ENCODE measurements at regions not wholly inside any gene's neighbourhood (a gene's known extent, or its start where the extent isn't known, plus 50 kb on each side); places are given as distances from the start of the nearest gene placed in this dataset.

- TF ChIP-seq, protein P1, sequence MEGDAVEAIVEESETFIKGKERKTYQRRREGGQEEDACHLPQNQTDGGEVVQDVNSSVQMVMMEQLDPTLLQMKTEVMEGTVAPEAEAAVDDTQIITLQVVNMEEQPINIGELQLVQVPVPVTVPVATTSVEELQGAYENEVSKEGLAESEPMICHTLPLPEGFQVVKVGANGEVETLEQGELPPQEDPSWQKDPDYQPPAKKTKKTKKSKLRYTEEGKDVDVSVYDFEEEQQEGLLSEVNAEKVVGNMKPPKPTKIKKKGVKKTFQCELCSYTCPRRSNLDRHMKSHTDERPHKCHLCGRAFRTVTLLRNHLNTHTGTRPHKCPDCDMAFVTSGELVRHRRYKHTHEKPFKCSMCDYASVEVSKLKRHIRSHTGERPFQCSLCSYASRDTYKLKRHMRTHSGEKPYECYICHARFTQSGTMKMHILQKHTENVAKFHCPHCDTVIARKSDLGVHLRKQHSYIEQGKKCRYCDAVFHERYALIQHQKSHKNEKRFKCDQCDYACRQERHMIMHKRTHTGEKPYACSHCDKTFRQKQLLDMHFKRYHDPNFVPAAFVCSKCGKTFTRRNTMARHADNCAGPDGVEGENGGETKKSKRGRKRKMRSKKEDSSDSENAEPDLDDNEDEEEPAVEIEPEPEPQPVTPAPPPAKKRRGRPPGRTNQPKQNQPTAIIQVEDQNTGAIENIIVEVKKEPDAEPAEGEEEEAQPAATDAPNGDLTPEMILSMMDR (conservative IDR thresholded peaks at IDR 0.05), result no peak
- TF ChIP-seq EZH2 (IDR thresholded peaks at IDR 0.05; ENCODE audit: low read depth), result no peak
Observed at GRCh38 chr4:22170353-22170752, 221.8 kb upstream of the KCNIP4 start.

Data from PC-9 (cell line).